Activated T-cell treated with anti-CD3 and anti-CD28 coated beads, Interleukin-2, amount 50 U/mL, for 72 hours (primary cell): ENCODE measurements at regions not wholly inside any gene's neighbourhood (a gene's known extent, or its start where the extent isn't known, plus 50 kb on each side); places are given as distances from the start of the nearest gene placed in this dataset.

ENCODE experiments used
- ATAC-seq, 2 donors: fragments of 150-1000 bp; cut with Tn5 transposase; replicated peaks in 1 of 2; 2 replicates each; pipeline ENCODE4 v1.10.0; 2021; ENCODE audit warnings: moderate library complexity in 2 of 2, mild to moderate bottlenecking in 1 of 2
- DNase-seq, 2 donors: peaks; one replicate each; pipeline ENCODE4 v3.0.0; 2021 to 2022; ENCODE audit warnings: mixed read lengths in 1 of 2
- H3K27ac Mint-ChIP-seq: one replicate; pipeline ENCODE4 v1.8.0; 2022; ENCODE audit warnings: mild to moderate bottlenecking, moderate library complexity, mixed read lengths
- H3K27me3 Mint-ChIP-seq: one replicate; pipeline ENCODE4 v1.8.0; 2022; ENCODE audit warnings: low read depth, mixed read lengths
- H3K36me3 Mint-ChIP-seq, 2 donors: one replicate each; pipeline ENCODE4 v1.8.0; 2022; ENCODE audit warnings: mixed read lengths in 2 of 2, mild to moderate bottlenecking in 1 of 2; ENCODE audit not compliant: insufficient read depth in 2 of 2
- H3K4me1 Mint-ChIP-seq: one replicate; pipeline ENCODE4 v1.8.0; 2022; ENCODE audit warnings: low read depth, mixed read lengths
- H3K4me3 Mint-ChIP-seq, 2 donors: one replicate each; pipeline ENCODE4 v1.8.0; 2022; ENCODE audit warnings: mild to moderate bottlenecking in 2 of 2, mixed read lengths in 2 of 2, moderate library complexity in 2 of 2
- H3K9me3 Mint-ChIP-seq, 2 donors: one replicate each; pipeline ENCODE4 v1.8.0; 2022; ENCODE audit warnings: mixed read lengths in 2 of 2

GRCh38 chr1:175877939-175878737 is 134.7 kb upstream of the TNR start:
- H3K27ac Mint-ChIP-seq: no peak overlapping the region
- H3K36me3 Mint-ChIP-seq: no peaks in the 10 kb centered on the region
- no peak for DNase-seq
- H3K4me3 Mint-ChIP-seq: no peak overlapping the region
- H3K27me3 Mint-ChIP-seq: peaks cover 14% of the 10 kb centered on the region
- H3K4me1 Mint-ChIP-seq: no peaks in the 10 kb centered on the region
- ATAC-seq: no peak
- H3K9me3 Mint-ChIP-seq: no peaks in the 10 kb centered on the region

GRCh38 chr1:175875556-175875955 is 132.2 kb upstream of the TNR start:
- ATAC-seq (no peak), DNase-seq (no peak)
- Mint-ChIP-seq H3K36me3 (no peaks in the 10 kb centered on the region), H3K27me3 (peaks cover 8% of the 10 kb centered on the region), H3K4me3 (no peak overlapping the region), H3K4me1 (no peaks in the 10 kb centered on the region), H3K9me3 (no peaks in the 10 kb centered on the region), H3K27ac (no peak overlapping the region)

GRCh38 chr1:175874081-175874480 is 130.7 kb upstream of the TNR start:
- ATAC-seq (no peak), DNase-seq (no peak)
- Mint-ChIP-seq H3K27me3 (no peaks in the 10 kb centered on the region), H3K36me3 (no peaks in the 10 kb centered on the region), H3K4me1 (no peaks in the 10 kb centered on the region), H3K4me3 (no peak overlapping the region), H3K27ac (no peak overlapping the region), H3K9me3 (no peaks in the 10 kb centered on the region)

GRCh38 chr1:175873290-175873935 is 130.0 kb upstream of the TNR start:
- no peaks in the 10 kb centered on the region for H3K9me3 Mint-ChIP-seq
- H3K27me3 Mint-ChIP-seq: no peaks in the 10 kb centered on the region
- H3K4me3 Mint-ChIP-seq: no peak overlapping the region
- H3K4me1 Mint-ChIP-seq: no peaks in the 10 kb centered on the region
- ATAC-seq: no peak
- H3K27ac Mint-ChIP-seq: no peak overlapping the region
- no peaks in the 10 kb centered on the region for H3K36me3 Mint-ChIP-seq
- DNase-seq: no peak

- no peak for DNase-seq
- ATAC-seq: no peak
- Mint-ChIP-seq H3K4me1 (no peaks in the 10 kb centered on the region), H3K9me3 (no peaks in the 10 kb centered on the region), H3K27me3 (no peaks in the 10 kb centered on the region), H3K4me3 (no peak overlapping the region), H3K27ac (no peak overlapping the region), H3K36me3 (no peaks in the 10 kb centered on the region)
These were observed 129.2 kb upstream of the TNR start for GRCh38 chr1:175872588-175872987.

GRCh38 chr1:175871647-175872046 is 128.3 kb upstream of the TNR start:
- H3K4me1 Mint-ChIP-seq: no peaks in the 10 kb centered on the region
- no peak for ATAC-seq
- H3K4me3 Mint-ChIP-seq: no peak overlapping the region
- no peaks in the 10 kb centered on the region for H3K9me3 Mint-ChIP-seq
- no peak overlapping the region for H3K27ac Mint-ChIP-seq
- no peak for DNase-seq
- H3K27me3 Mint-ChIP-seq: no peaks in the 10 kb centered on the region
- no peaks in the 10 kb centered on the region for H3K36me3 Mint-ChIP-seq

- H3K36me3 Mint-ChIP-seq: no peaks in the 10 kb centered on the region
- ATAC-seq (no peak), DNase-seq (no peak)
- no peak overlapping the region for H3K4me3 Mint-ChIP-seq
- H3K27ac Mint-ChIP-seq: no peak overlapping the region
- no peaks in the 10 kb centered on the region for H3K4me1 Mint-ChIP-seq
- H3K27me3 Mint-ChIP-seq: no peaks in the 10 kb centered on the region
- H3K9me3 Mint-ChIP-seq: no peaks in the 10 kb centered on the region
These were observed 126.8 kb upstream of the TNR start for GRCh38 chr1:175870217-175870616.

GRCh38 chr1:175866776-175867175 is 123.4 kb upstream of the TNR start:
- ATAC-seq: no peak
- no peak overlapping the region for H3K27ac Mint-ChIP-seq
- no peak overlapping the region for H3K4me3 Mint-ChIP-seq
- DNase-seq: no peak
- no peaks in the 10 kb centered on the region for H3K36me3 Mint-ChIP-seq
- H3K27me3 Mint-ChIP-seq: no peaks in the 10 kb centered on the region
- H3K4me1 Mint-ChIP-seq: no peaks in the 10 kb centered on the region
- H3K9me3 Mint-ChIP-seq: no peaks in the 10 kb centered on the region

- Mint-ChIP-seq H3K27me3 (no peaks in the 10 kb centered on the region), H3K4me3 (no peak overlapping the region), H3K27ac (no peak overlapping the region), H3K9me3 (no peaks in the 10 kb centered on the region), H3K36me3 (no peaks in the 10 kb centered on the region), H3K4me1 (no peaks in the 10 kb centered on the region)
- no peak for DNase-seq
- no peak for ATAC-seq
These were observed 121.8 kb upstream of the TNR start for GRCh38 chr1:175865041-175865766.

GRCh38 chr1:175864625-175865024 is 121.2 kb upstream of the TNR start:
- peaks cover 5% of the 10 kb centered on the region for H3K27me3 Mint-ChIP-seq
- ATAC-seq: no peak
- H3K4me1 Mint-ChIP-seq: no peaks in the 10 kb centered on the region
- no peak overlapping the region for H3K4me3 Mint-ChIP-seq
- no peaks in the 10 kb centered on the region for H3K9me3 Mint-ChIP-seq
- DNase-seq: no peak
- no peaks in the 10 kb centered on the region for H3K36me3 Mint-ChIP-seq
- H3K27ac Mint-ChIP-seq: no peak overlapping the region

- Mint-ChIP-seq H3K9me3 (no peaks in the 10 kb centered on the region), H3K27ac (no peak overlapping the region), H3K4me1 (no peaks in the 10 kb centered on the region), H3K4me3 (no peak overlapping the region), H3K36me3 (no peaks in the 10 kb centered on the region), H3K27me3 (peaks cover 9% of the 10 kb centered on the region)
- ATAC-seq (no peak), DNase-seq (no peak)
These were observed 120.8 kb upstream of the TNR start for GRCh38 chr1:175864183-175864582.

- no peaks in the 10 kb centered on the region for H3K9me3 Mint-ChIP-seq
- H3K4me1 Mint-ChIP-seq: no peaks in the 10 kb centered on the region
- DNase-seq (no peak), ATAC-seq (no peak)
- no peaks in the 10 kb centered on the region for H3K36me3 Mint-ChIP-seq
- H3K27ac Mint-ChIP-seq: no peak overlapping the region
- no peak overlapping the region for H3K4me3 Mint-ChIP-seq
- H3K27me3 Mint-ChIP-seq: peaks cover 14% of the 10 kb centered on the region
These were observed 120.1 kb upstream of the TNR start for GRCh38 chr1:175863299-175864050.

- ATAC-seq (no peak), DNase-seq (no peak)
- H3K36me3 Mint-ChIP-seq: no peaks in the 10 kb centered on the region
- H3K4me1 Mint-ChIP-seq: no peaks in the 10 kb centered on the region
- peaks cover 22% of the 10 kb centered on the region for H3K27me3 Mint-ChIP-seq
- no peak overlapping the region for H3K4me3 Mint-ChIP-seq
- H3K9me3 Mint-ChIP-seq: no peaks in the 10 kb centered on the region
- no peak overlapping the region for H3K27ac Mint-ChIP-seq
These were observed 119.0 kb upstream of the TNR start for GRCh38 chr1:175862408-175862807.
